ENCODE measurements at regions not wholly inside any gene's neighbourhood (a gene's known extent, or its start where the extent isn't known, plus 50 kb on each side); places are given as distances from the start of the nearest gene placed in this dataset.

- TF ChIP-seq SIN3A (IDR thresholded peaks at IDR 0.05; ENCODE audit: borderline replicate concordance, insufficient read depth, low read length): no peak
- no peak for TF ChIP-seq FOXP2 (optimal IDR thresholded peaks at IDR 0.05; ENCODE audit: borderline replicate concordance, extremely low read depth, extremely low read length, insufficient read depth)
Measured at GRCh38 chr6:120378582-120379220, 955.6 kb downstream of the TBC1D32 start.

All from PFSK-1 (cell line).